ENCODE measurements at regions not wholly inside any gene's neighbourhood (a gene's known extent, or its start where the extent isn't known, plus 50 kb on each side); places are given as distances from the start of the nearest gene placed in this dataset.

GRCh38 chr7:88480271-88480670, 173.6 kb upstream of the STEAP4 start:
- Histone ChIP-seq H4K20me1 (replicated peaks; ENCODE audit: insufficient read depth) (no peaks in the 10 kb centered on the region), H3K9me2 (ENCODE audit: insufficient read depth) (no peaks in the 10 kb centered on the region), H3K27me3 (ENCODE audit: insufficient read depth) (no peaks in the 10 kb centered on the region), H3K4me1 (ENCODE audit: insufficient read depth) (no peaks in the 10 kb centered on the region), H3K4me2 (no peak overlapping the region), H2AFZ (no peak overlapping the region), H3F3A (replicated peaks; ENCODE audit: low read depth) (no peaks in the 10 kb centered on the region), H3K27ac (ENCODE audit: low read depth) (no peak overlapping the region), H3K36me3 (ENCODE audit: insufficient read depth) (no peaks in the 10 kb centered on the region), H3K4me3 (no peak overlapping the region), H3K79me2 (replicated peaks; ENCODE audit: insufficient read depth) (no peaks in the 10 kb centered on the region)
- Mint-ChIP-seq H3K27ac (no peak overlapping the region), H3K9me3 (no peaks in the 10 kb centered on the region), H3K4me3 (no peak overlapping the region), H3K4me1 (peaks cover 5% of the 10 kb centered on the region; the same call in 1 of the 3 replicates), H3K36me3 (ENCODE audit: low read depth) (no peaks in the 10 kb centered on the region), H3K27me3 (ENCODE audit: insufficient read depth, low read depth, poor library complexity) (no peaks in the 10 kb centered on the region)
- TF ChIP-seq CREB1 (CRISPR knock-in tag; IDR thresholded peaks at IDR 0.05; ENCODE audit: low read depth) (no peak), STAT1 (IDR thresholded peaks at IDR 0.05; ENCODE audit: unreplicated experiment) (no peak), JUNB (IDR thresholded peaks at IDR 0.05; ENCODE audit: unreplicated experiment) (no peak), CTCF (conservative IDR thresholded peaks at IDR 0.05; ENCODE audit: low read depth in 2 of 2) (no peak), EZH2 (IDR thresholded peaks at IDR 0.05; ENCODE audit: low read depth, unreplicated experiment) (no peak), REST (IDR thresholded peaks at IDR 0.05; ENCODE audit: unreplicated experiment) (no peak), POLR2AphosphoS5 (IDR thresholded peaks at IDR 0.05; ENCODE audit: low read depth) (no peak), ZNF331 (CRISPR knock-in tag; IDR thresholded peaks at IDR 0.05; ENCODE audit: low read depth) (no peak), EZH2phosphoT487 (IDR thresholded peaks at IDR 0.05; ENCODE audit: unreplicated experiment) (no peak), NANOG (IDR thresholded peaks at IDR 0.05; ENCODE audit: borderline replicate concordance) (no peak), ZNF114 (CRISPR knock-in tag; IDR thresholded peaks at IDR 0.05) (no peak), ETS1 (IDR thresholded peaks at IDR 0.05) (no peak), ZNF462 (CRISPR knock-in tag; IDR thresholded peaks at IDR 0.05) (no peak)
- DNase-seq (ENCODE audit: low spot score) = no peak
- no peak for ATAC-seq
